Vagina (tissue), 2 donors: ENCODE measurements at regions not wholly inside any gene's neighbourhood (a gene's known extent, or its start where the extent isn't known, plus 50 kb on each side); places are given as distances from the start of the nearest gene placed in this dataset.

Experiments
- DNase-seq, 2 donors: peaks; one replicate each; pipeline ENCODE4 v3.0.0-alpha.2; 2017; ENCODE audit errors: extremely low spot score in 2 of 2
- H3K27ac ChIP-seq: fragments of 200-600 bp; sonication (generic); one replicate; pipeline ENCODE4 v1.5.1; 2019
- H3K27me3 ChIP-seq: fragments of 200-600 bp; sonication (generic); one replicate; pipeline ENCODE4 v1.5.1; 2019
- H3K36me3 ChIP-seq, 2 donors: fragments of 200-600 bp; sonication (generic); one replicate each; pipeline ENCODE4 v1.5.1; 2017 to 2019
- H3K4me1 ChIP-seq: fragments of 200-600 bp; sonication (generic); one replicate; pipeline ENCODE4 v1.5.1; 2019
- H3K4me3 ChIP-seq, 2 donors: fragments of 200-600 bp; sonication (generic); 1 replicate in 1 of 2; 2 replicates in 1 of 2; pipeline ENCODE4 v1.5.1; 2016 to 2019
- H3K9me3 ChIP-seq: fragments of 200-600 bp; sonication (generic); one replicate; pipeline ENCODE4 v1.5.1; 2019
- POLR2A ChIP-seq, 2 donors: fragments of 450-650 bp; IDR thresholded peaks; one replicate each; pipeline ENCODE4 v1.6.1; 2017; ENCODE audit warnings: antibody characterized with exemption in 2 of 2, mild to moderate bottlenecking in 2 of 2, moderate library complexity in 2 of 2
- POLR2AphosphoS5 ChIP-seq, 2 donors: sonication (generic); formaldehyde crosslinking; IDR thresholded peaks; one replicate each; pipeline ENCODE4 v1.9.0; 2017; ENCODE audit warnings: antibody characterized with exemption in 2 of 2, mild to moderate bottlenecking in 2 of 2, low read depth in 1 of 2; ENCODE audit not compliant: insufficient read depth in 1 of 2
- intact Hi-C: fragments of 100-400 bp; cut with DNase I; formaldehyde crosslinking; loops from one replicate; pipeline ENCODE4 v1.15.1; 2023
- TF ChIP-seq, protein P1 (sequence below), 3 experiments: fragments of 450-650 bp in 2 of 3; fragments of 200-600 bp in 1 of 3; sonication (generic) in 1 of 3; IDR thresholded peaks; one replicate each; pipeline ENCODE4 v1.5.1; 2017 to 2019; ENCODE audit warnings: antibody characterized with exemption in 3 of 3, mild to moderate bottlenecking in 2 of 3, moderate library complexity in 2 of 3

DNA sequence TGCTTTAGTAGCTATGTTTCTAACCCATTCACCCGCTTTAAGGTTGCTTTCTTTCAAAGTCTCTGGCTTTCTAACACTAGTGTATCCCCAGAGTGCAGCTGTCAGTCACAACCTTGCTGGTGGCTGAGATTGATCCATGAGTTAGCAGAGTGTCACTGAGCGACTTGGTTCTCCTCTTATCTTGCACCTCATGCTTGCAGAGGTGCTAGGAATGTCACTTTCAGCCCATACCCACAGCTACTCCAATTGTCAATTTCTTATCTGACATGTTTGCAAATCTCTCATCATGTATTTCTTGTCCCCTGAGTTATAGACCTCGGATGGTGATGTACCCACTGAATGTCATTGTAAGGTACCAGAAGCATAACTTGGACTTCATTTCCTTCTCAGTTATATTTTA is 1110.2 kb downstream of the GALC start:
- Histone ChIP-seq H3K9me3 (no peaks in the 10 kb centered on the region), H3K27ac (no peak overlapping the region), H3K36me3 (no peaks in the 10 kb centered on the region), H3K4me1 (no peaks in the 10 kb centered on the region), H3K27me3 (no peaks in the 10 kb centered on the region), H3K4me3 (no peak overlapping the region)
- TF ChIP-seq, protein P1, sequence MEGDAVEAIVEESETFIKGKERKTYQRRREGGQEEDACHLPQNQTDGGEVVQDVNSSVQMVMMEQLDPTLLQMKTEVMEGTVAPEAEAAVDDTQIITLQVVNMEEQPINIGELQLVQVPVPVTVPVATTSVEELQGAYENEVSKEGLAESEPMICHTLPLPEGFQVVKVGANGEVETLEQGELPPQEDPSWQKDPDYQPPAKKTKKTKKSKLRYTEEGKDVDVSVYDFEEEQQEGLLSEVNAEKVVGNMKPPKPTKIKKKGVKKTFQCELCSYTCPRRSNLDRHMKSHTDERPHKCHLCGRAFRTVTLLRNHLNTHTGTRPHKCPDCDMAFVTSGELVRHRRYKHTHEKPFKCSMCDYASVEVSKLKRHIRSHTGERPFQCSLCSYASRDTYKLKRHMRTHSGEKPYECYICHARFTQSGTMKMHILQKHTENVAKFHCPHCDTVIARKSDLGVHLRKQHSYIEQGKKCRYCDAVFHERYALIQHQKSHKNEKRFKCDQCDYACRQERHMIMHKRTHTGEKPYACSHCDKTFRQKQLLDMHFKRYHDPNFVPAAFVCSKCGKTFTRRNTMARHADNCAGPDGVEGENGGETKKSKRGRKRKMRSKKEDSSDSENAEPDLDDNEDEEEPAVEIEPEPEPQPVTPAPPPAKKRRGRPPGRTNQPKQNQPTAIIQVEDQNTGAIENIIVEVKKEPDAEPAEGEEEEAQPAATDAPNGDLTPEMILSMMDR (IDR thresholded peaks at IDR 0.05) = no peak
- TF ChIP-seq POLR2AphosphoS5 (IDR thresholded peaks at IDR 0.05; ENCODE audit: insufficient read depth in 1 of 2, low read depth in 1 of 2) (no peak), POLR2A (IDR thresholded peaks at IDR 0.05) (no peak)
- DNase-seq = no peak
- intact Hi-C loops = no loop called here

DNA sequence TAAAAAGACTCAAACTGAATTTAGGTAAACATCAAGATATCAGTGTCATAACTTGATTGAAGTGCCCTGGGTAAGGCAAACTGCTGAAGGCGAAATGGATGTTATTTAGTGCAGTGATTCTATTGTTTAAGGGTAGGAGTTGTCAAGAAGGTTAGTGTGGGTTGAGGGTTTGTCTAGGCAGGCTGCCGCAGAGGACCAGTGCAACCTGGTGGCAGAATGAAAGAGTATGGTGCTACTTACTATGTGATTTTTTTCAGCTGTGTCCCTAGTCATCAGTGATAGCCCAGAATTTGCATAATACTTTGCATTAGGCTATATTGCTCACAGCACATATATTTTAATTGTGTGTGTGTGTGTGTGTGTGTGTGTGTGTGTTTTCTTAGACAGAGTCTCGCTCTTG is 1127.0 kb downstream of the GALC start:
- no peak overlapping the region for H3K4me3 ChIP-seq
- no peaks in the 10 kb centered on the region for H3K27me3 ChIP-seq
- no peak overlapping the region for H3K27ac ChIP-seq
- no peak for TF ChIP-seq POLR2AphosphoS5 (IDR thresholded peaks at IDR 0.05; ENCODE audit: insufficient read depth in 1 of 2, low read depth in 1 of 2)
- H3K9me3 ChIP-seq = no peaks in the 10 kb centered on the region
- intact Hi-C loops = no loop called here
- H3K36me3 ChIP-seq = no peaks in the 10 kb centered on the region
- DNase-seq = no peak
- no peaks in the 10 kb centered on the region for H3K4me1 ChIP-seq

DNA sequence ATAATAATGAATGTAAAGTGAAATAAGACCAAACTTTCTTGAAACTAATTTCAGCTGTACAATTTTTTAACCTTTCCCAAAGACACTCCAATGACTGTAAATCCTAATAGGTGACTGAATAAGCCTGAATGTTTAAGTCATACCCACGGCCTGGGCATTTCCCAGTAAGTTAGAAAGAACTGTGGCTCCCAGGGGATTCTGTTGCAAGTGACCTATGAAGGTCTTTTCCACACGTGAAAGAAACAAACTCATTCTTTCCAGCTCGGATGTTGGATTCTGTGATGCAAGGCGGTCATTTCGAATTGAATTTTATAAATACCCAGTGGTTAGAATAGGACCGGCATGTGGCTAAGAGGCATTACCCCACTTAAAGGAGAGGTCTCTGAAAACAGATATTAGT is 1134.4 kb downstream of the GALC start:
- no peaks in the 10 kb centered on the region for H3K4me1 ChIP-seq
- H3K4me3 ChIP-seq = no peak overlapping the region
- no peaks in the 10 kb centered on the region for H3K36me3 ChIP-seq
- TF ChIP-seq, protein P1 (IDR thresholded peaks at IDR 0.05) = no peak
- no peak for TF ChIP-seq POLR2AphosphoS5 (IDR thresholded peaks at IDR 0.05; ENCODE audit: insufficient read depth in 1 of 2, low read depth in 1 of 2)
- no peak for TF ChIP-seq POLR2A (IDR thresholded peaks at IDR 0.05)
- H3K27me3 ChIP-seq = no peaks in the 10 kb centered on the region
- intact Hi-C loops = no loop called here
- no peak overlapping the region for H3K27ac ChIP-seq
- no peaks in the 10 kb centered on the region for H3K9me3 ChIP-seq
- no peak for DNase-seq

DNA sequence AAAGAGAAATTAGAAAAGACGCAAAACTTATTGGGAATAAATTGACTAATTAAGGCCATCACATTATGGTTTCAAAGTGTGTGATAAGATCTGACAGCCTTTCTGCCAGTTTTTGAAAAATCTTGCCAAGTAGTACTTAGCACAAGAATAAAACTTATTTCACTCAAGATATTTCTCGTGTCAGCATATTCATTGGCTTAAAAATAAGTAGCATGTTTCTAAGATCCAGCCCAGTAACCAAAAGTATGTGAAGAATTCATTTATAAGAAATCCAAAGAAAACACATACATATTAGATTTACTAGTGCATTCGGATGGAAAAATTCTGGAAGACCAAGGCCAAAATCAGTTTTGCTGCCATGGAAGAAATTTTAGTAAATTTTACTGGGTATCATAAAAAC is 1135.0 kb downstream of the GALC start:
- H3K36me3 ChIP-seq = no peaks in the 10 kb centered on the region
- H3K27me3 ChIP-seq = no peaks in the 10 kb centered on the region
- intact Hi-C loops = no loop called here
- H3K4me1 ChIP-seq = no peaks in the 10 kb centered on the region
- TF ChIP-seq, protein P1 (IDR thresholded peaks at IDR 0.05) = no peak
- TF ChIP-seq POLR2AphosphoS5 (IDR thresholded peaks at IDR 0.05; ENCODE audit: insufficient read depth in 1 of 2, low read depth in 1 of 2) (no peak), POLR2A (IDR thresholded peaks at IDR 0.05) (no peak)
- H3K4me3 ChIP-seq = no peak overlapping the region
- no peaks in the 10 kb centered on the region for H3K9me3 ChIP-seq
- DNase-seq = no peak
- no peak overlapping the region for H3K27ac ChIP-seq

DNA sequence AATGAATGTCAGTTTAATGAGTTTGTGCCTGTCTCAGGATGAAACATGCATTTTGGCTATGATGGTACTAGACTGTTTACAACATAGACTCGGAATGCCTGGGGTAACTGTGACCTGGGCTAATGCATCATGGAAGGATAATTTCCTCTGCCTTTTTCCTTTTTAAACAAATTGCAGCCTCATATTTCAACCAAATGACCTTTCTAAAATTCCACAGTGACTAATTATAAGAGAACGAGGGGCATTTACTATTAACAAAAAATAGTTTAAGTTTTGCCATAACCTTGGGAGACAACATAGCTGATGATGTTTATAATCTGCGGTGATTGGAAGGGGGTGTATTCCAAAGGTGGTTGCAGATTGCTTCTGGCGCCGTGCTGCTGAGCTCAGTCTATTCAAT is 1140.5 kb downstream of the GALC start:
- no peaks in the 10 kb centered on the region for H3K27me3 ChIP-seq
- no peak overlapping the region for H3K27ac ChIP-seq
- H3K9me3 ChIP-seq = no peaks in the 10 kb centered on the region
- intact Hi-C loops = no loop called here
- TF ChIP-seq POLR2A (IDR thresholded peaks at IDR 0.05) (no peak), POLR2AphosphoS5 (IDR thresholded peaks at IDR 0.05; ENCODE audit: insufficient read depth in 1 of 2, low read depth in 1 of 2) (no peak)
- TF ChIP-seq, protein P1 (IDR thresholded peaks at IDR 0.05) = no peak
- H3K36me3 ChIP-seq = no peaks in the 10 kb centered on the region
- no peak overlapping the region for H3K4me3 ChIP-seq
- no peaks in the 10 kb centered on the region for H3K4me1 ChIP-seq
- no peak for DNase-seq

DNA sequence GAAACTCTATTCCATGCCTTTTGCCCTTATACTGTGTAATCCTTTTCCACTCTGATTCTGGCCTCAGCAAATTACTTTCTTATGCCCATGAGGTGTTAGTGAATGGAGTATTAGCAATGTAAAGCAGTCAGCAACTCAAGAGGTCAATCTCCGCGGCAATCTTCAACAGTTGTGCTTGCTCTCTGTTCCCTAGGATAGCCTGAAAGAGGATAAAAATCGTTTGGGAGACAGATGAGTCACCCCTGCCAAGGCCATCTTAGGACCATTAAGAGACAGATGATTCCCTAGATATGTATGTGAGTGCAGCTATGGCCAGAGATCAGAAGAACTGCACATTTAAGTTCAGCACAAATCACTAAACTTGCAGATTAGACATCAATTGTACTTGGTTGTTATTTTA is 1145.8 kb downstream of the GALC start:
- no peaks in the 10 kb centered on the region for H3K4me1 ChIP-seq
- intact Hi-C loops = no loop called here
- H3K9me3 ChIP-seq = no peaks in the 10 kb centered on the region
- H3K27ac ChIP-seq = no peak overlapping the region
- TF ChIP-seq POLR2A (IDR thresholded peaks at IDR 0.05) (no peak), POLR2AphosphoS5 (IDR thresholded peaks at IDR 0.05; ENCODE audit: insufficient read depth in 1 of 2, low read depth in 1 of 2) (no peak)
- TF ChIP-seq, protein P1 (IDR thresholded peaks at IDR 0.05) = no peak
- H3K36me3 ChIP-seq = no peaks in the 10 kb centered on the region
- H3K4me3 ChIP-seq = no peak overlapping the region
- no peak for DNase-seq
- H3K27me3 ChIP-seq = no peaks in the 10 kb centered on the region
